ENCODE measurements at regions not wholly inside any gene's neighbourhood (a gene's known extent, or its start where the extent isn't known, plus 50 kb on each side); places are given as distances from the start of the nearest gene placed in this dataset.

DNA sequence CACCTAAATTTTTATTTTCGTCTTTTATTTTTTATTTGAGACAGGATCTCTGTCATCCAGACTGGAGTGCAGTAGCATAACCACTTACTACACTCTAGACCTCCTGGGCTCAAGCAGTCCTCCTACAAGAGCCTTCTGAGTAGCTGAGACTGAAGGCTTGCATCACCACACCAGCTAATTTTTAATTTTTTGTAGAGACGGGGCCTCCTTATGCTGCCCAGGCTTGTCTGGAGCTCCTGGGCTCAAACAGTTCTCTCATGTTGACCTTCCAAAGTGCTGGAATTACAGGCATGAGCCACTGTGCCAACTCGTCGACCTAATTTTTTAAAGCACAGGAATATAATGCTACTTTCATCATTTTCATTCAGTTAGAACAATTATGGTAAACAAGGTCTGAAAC, 405.4 kb downstream of the AR start:
- TF ChIP-seq CTCF (conservative IDR thresholded peaks at IDR 0.05; ENCODE audit: low read depth, low read length) (no peak), POLR2A (IDR thresholded peaks at IDR 0.05; ENCODE audit: low read depth, low read length) (no peak), MAZ (IDR thresholded peaks at IDR 0.05; ENCODE audit: borderline replicate concordance, low read depth, low read length) (no peak), RFX5 (IDR thresholded peaks at IDR 0.05; ENCODE audit: low read depth, low read length) (no peak), BHLHE40 (IDR thresholded peaks at IDR 0.05; ENCODE audit: low read depth, low read length) (no peak), RAD21 (IDR thresholded peaks at IDR 0.05; ENCODE audit: low read length) (no peak), FOS (IDR thresholded peaks at IDR 0.05; ENCODE audit: low read depth, low read length) (no peak), CHD1 (IDR thresholded peaks at IDR 0.05; ENCODE audit: low read depth, low read length) (no peak)
- TF ChIP-seq, protein P1, sequence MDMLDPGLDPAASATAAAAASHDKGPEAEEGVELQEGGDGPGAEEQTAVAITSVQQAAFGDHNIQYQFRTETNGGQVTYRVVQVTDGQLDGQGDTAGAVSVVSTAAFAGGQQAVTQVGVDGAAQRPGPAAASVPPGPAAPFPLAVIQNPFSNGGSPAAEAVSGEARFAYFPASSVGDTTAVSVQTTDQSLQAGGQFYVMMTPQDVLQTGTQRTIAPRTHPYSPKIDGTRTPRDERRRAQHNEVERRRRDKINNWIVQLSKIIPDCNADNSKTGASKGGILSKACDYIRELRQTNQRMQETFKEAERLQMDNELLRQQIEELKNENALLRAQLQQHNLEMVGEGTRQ (IDR thresholded peaks at IDR 0.05; ENCODE audit: low read depth, low read length): no peak
